ENCODE measurements at regions not wholly inside any gene's neighbourhood (a gene's known extent, or its start where the extent isn't known, plus 50 kb on each side); places are given as distances from the start of the nearest gene placed in this dataset.

- DNase-seq = no peak
Observed at GRCh38 chr16:86664522-86665318, 86.4 kb downstream of the FOXL1 start.

- no peak for DNase-seq
Observed at GRCh38 chr16:86665319-86665675, 86.9 kb downstream of the FOXL1 start.

GRCh38 chr16:86665929-86666328 is 87.6 kb downstream of the FOXL1 start:
- DNase-seq = no peak

- DNase-seq = no peak
Observed at GRCh38 chr16:86667035-86667434, 88.7 kb downstream of the FOXL1 start.

GRCh38 chr16:86668136-86668910 is 90.0 kb downstream of the FOXL1 start:
- DNase-seq = no peak

DNA sequence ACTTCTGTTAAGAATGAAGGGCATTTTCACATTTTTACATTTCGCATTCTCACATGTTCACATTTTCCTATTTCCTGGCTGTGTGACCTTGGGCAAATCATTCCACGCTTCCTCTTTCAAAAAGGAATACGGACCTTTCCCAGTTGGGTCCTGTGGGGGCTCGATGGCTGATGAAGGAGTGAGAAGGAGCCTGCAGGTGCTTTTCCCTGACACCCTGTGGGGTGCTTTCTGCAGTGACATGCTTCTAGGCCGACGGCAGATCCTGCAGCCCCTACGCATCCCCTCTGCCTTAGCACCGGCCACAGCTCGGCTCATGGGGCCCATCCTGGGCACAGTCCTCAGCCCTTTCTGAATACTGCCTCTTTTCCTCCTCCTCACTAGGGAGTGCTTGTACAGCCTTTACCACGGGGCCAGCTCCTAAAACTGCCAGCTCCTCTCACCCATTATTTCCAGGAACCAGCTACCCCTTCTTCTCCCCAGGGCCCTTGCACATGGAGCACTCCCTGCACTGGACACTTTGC is 91.0 kb downstream of the FOXL1 start:
- DNase-seq = no peak

DNA sequence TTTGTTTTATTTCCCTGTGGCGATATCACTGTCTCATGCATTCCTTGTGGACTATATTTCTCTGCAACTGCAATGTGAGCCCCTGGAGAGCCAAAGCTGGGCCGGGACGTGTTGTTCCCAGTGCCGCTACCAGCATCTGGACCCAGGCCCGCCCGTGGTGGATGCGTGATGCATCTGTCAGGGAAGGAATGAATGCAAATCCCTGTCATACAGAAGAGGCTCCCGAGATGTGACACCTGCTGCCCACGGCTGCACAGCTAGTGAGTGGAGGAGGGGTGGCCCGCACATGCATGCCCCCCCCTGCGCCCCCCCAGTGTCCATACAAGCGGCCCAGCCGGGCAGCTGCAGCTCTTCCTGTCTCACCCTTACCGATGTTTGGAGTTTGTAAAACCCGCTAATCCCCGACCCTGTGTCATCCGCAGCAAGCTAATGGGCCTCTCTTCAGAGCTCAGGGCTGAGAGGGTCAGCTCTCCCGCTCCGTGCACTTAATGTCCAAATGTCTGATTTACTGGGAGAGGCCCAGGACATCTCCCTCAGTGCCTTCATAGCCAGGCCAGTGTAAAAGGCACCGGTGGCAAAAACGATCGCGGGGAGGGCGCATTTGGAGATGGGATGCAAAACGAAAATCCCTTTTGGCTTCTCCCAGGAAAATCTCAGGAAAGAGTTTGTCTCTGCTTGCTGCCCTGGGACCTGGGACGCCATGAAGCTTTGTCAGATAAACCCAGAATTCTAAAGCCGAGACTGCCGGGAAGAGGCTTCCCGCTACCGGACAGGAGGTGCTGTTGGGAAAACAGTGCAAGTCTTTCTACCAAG is 91.8 kb downstream of the FOXL1 start:
- no peak for DNase-seq

- no peak for DNase-seq
Observed at GRCh38 chr16:86670750-86671234, 92.4 kb downstream of the FOXL1 start.

- DNase-seq = no peak
Observed at GRCh38 chr16:86671486-86672178, 93.3 kb downstream of the FOXL1 start.

GRCh38 chr16:86672179-86672863 is 94.0 kb downstream of the FOXL1 start:
- no peak for DNase-seq

DNA sequence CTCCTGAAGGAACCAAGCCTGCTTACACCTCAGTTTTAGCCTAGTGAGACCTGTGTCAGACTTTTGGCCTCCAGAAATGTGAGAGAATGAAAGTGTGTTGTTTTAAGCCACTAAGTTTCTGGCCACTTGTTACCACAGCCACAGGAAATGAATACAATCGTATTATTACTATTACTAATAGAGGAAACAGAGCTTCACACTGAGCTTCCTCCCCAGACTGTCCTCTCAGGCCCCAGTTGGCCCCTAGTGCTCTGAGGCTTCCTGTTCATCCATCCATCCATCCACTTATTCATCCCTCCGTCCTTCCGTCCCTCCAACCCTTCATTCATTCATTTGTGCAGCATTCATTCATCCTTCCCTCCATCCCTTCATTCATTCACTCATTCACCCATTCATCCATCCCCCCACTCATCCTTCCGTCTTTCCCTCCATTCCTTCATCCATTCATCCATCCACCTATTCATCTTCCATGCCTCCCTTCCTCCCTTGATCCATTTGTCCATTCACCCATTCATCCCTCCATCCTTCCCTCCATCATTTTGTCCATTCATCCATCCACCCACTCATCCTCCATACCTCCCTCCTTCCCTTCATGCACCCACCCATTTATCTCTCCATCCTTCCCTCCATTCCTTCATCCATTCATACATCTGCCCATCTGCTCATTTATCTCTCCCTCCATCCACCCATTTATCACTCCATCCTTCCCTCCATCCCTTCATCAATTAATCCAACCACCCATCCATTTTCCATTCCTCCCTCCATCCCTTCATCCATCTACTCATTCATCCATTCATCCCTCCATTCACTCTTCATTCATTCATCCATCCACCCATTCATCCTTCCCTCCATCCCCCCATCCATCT is 95.0 kb downstream of the FOXL1 start:
- no peak for DNase-seq

GRCh38 chr16:86673956-86674453 is 95.7 kb downstream of the FOXL1 start:
- DNase-seq = no peak

- DNase-seq = no peak
Observed at GRCh38 chr16:86676254-86676670, 97.9 kb downstream of the FOXL1 start.

DNA sequence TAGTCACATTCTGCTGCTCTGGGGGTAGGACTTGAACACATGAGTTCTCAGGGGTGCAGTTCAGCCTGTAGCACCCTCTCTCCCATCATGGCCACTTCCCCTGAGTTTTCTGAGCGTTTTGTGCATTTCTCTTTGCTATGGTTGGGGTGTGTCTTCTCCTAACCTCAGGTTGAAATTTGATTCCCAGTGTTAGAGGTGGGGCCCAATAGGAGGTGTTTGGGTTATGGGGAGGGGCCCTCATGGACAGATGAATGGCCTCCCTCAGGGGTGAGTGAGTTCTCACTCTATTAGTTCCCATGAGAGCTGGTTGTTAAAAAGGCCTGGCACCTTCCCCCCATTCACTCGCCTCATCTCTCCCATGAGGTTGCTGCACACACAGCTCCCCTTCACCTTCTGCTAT is 101.1 kb downstream of the FOXL1 start:
- DNase-seq = no peak

- DNase-seq = no peak
Observed at GRCh38 chr16:86680162-86680561, 101.8 kb downstream of the FOXL1 start.

DNA sequence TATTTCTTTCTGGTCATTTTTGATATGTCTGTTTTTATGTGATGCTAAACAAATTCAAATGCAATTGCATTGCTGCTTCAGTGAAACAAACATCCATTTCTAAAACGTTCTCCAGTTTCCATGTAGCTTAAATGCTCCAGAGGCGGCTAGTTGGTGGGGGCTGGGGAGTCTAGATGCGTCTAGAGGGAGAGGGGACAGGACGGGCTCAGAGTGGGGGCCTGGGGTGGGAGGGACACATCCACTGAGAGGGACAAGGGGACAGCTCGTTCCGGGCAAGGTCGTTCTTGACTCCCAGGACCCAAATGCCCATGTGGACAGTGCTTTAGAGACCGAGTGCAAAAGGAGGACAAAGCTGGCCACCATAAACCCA is 102.3 kb downstream of the FOXL1 start:
- DNase-seq = no peak

DNA sequence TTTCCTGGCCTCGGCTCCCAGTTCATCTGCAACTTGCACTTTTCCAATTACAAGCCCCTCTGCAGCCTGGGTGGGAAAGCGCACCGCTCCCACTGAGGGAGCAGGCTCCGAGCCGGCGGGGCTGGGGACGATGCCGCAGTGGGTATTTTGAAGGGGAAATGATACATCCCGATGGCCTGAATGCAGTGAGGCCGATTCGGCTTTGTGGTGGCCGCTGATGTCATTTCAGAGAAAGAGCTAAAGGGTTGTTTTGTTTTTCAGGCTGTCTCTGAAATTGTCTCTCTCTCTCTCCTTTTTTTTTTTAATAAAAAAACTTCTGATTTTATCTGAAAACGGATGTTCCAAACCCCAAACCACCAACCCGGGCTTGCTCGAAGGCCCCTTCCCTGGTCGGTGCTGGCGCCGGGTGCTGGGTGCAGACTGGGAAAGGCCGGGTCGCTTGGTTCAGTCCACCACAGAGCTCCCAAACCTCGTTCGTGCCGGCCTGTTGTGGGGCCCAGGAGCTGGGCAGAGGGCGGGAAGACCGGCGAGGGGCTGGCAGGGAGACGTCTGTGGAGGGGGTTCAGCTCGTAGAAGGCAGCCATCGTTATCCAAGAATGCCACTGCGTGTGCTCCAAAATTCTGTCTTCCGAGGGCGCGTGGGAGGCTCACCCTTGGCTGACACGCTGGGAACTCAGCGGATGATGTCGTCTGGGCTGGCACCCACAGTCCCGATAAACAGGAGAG is 102.8 kb downstream of the FOXL1 start:
- no peak for DNase-seq

DNA sequence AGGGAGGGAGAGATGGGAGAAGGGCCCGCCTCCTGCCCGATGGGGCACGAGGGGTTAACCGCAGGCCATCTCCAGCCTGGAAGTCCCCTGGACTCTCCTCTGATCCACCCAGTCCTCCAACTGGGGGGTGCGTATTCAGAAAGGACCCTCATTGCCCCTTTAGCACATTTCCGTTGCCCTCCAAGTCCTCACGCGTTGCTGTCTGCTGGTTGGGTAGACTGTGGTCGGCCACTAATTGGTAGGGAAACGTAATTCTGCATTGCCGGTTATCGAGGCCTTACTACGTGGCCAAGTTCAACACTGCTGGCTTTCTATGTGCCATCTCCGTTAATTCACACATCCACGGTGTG is 103.4 kb downstream of the FOXL1 start:
- no peak for DNase-seq

- DNase-seq = no peak
Observed at GRCh38 chr16:86682219-86682904, 104.0 kb downstream of the FOXL1 start.

Measured in COR-L47 (cell line).